HG03280 (cell line): ENCODE measurements at regions not wholly inside any gene's neighbourhood (a gene's known extent, or its start where the extent isn't known, plus 50 kb on each side); places are given as distances from the start of the nearest gene placed in this dataset.

Source experiments
- ATAC-seq: cut with Tn5 transposase; IDR thresholded peaks from one replicate; pipeline ENCODE4 v1.9.1; 2021; ENCODE audit warnings: mild to moderate bottlenecking, moderate library complexity; ENCODE audit not compliant: unreplicated experiment

GRCh38 chr13:74683411-74683810 lies 549.2 kb upstream of the KLF12 start:
- no peak for ATAC-seq

GRCh38 chr13:74682746-74683145 lies 548.5 kb upstream of the KLF12 start:
- no peak for ATAC-seq

GRCh38 chr13:74681891-74682290 lies 547.7 kb upstream of the KLF12 start:
- ATAC-seq, result no peak

DNA sequence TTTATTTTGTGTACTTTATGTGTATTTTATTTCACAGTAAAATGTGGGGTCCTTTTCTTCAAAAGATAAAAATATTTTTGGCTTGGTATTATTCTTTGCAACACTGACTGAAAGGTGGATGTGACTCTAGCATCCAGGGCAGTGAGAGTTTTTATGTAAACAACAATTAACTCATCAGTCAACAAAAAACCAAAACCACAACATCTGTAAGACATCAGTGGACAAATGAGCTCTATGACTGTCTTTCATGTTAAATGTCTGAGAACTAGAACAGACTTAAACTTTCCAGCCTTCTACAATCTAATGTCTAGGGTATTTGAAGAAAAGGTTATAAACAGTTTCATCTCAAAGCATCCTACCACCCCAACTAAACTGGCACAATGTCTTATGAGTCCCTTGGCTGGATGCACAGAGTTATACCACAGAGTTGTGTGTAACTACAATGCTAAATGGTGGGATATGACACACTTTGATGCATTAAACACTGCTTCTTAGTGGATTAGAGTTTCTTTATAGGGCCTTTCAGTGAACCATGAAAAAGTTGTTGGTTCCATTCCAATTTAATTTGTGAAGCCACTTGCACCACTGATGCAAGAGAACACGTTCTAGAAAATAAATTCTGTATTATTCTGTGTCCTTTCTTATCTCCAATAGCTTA lies 544.2 kb upstream of the KLF12 start:
- no peak for ATAC-seq

DNA sequence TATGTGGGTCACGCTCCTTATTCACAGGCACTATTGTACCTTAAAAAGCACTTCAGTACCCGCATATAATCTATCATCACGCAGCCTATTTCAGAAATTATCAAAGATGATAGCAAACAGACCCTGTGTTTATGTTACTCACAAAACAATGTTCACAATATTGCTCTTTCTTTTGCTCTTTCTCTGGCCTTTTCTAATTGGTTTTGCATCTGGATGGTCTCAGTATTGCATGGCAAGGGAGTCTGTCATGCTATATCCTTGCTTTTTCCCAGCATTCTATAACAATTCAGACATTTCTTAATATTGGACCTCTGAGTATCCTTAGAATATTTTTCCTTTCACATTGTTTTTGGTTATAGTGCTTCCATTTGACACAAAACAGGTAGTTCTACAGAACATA lies 541.8 kb upstream of the KLF12 start:
- ATAC-seq, result no peak

DNA sequence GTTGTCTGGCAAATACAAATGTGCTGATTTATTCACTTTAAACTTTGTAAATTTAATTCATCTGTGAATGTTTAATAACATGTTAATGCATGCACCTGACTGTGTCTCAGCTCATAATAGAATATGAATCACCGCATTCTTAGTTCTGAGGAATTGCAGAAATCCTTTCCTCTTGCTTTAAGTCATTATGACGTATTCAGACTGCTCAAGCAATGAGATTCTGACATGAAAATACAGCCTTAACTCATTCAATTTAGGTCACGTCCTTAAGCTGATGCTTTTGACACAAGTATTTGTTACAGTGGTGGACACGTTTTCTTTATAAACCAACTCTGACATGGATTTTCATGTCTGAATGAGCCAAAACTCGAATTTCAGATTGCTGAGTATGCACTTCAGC lies 541.0 kb upstream of the KLF12 start:
- ATAC-seq, result no peak

GRCh38 chr13:74674720-74675119 lies 540.5 kb upstream of the KLF12 start:
- ATAC-seq, result no peak

GRCh38 chr13:74669149-74669548 lies 534.9 kb upstream of the KLF12 start:
- ATAC-seq, result no peak

- ATAC-seq, result no peak
Measured at GRCh38 chr13:74667656-74668203, 533.5 kb upstream of the KLF12 start.

DNA sequence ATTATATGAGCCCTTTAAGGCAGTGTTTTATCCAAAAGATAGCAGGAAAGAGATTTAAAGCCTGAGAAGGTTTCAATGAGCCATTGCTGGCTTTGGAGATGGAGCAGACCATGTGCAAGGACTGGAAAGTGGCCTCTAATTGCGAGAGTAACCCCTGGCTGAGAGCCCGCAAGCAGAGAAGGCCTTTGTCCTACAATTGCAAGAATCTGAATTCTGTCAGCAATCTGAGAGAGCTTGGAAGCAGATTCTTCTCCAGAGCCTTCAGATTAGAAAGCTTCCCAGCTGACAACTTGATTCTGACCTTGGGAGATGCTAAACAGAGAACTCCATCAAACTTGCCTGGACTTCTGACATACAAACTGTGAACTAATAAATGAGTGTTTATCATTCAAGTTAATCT lies 528.7 kb upstream of the KLF12 start:
- no peak for ATAC-seq

GRCh38 chr13:74661851-74662250 lies 527.6 kb upstream of the KLF12 start:
- no peak for ATAC-seq

DNA sequence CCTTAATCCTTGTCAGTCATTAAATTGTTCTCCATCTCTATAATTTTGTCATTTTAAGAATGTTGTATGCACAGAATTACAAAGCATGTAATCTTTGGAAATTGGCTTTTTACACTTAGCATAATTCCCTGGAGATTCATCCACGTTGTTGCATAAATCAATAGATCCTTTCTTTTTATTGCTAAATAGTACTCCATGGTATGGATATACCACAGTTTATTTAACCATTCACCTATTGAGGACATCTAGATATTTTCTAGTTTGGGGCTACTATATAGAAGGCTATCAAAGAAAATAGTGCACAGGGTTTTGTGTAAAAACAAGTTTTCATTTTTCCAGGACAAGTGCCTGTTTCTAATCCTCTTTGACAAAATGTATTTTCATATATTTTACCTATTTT lies 523.6 kb upstream of the KLF12 start:
- no peak for ATAC-seq

DNA sequence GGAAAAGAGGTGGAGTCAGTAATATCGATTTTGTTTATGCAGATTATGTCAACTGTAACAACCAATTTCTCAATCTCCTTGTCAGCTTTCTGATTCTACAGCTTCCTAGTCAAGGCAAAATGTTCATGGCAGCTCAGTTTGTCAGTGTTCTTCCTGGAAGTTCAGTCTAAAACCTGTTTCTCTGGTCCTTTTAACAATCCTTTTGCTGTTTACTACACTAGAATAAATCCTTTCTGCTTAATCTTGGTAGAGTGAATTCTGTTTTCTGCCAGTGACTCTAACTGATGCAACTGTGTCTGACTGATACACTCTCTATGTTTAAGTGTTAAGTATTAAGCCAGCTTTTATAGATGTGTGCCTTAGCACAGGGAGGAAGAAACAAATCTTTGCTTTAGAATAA lies 516.9 kb upstream of the KLF12 start:
- ATAC-seq, result no peak

- no peak for ATAC-seq
Measured at GRCh38 chr13:74647991-74648390, 513.8 kb upstream of the KLF12 start.

DNA sequence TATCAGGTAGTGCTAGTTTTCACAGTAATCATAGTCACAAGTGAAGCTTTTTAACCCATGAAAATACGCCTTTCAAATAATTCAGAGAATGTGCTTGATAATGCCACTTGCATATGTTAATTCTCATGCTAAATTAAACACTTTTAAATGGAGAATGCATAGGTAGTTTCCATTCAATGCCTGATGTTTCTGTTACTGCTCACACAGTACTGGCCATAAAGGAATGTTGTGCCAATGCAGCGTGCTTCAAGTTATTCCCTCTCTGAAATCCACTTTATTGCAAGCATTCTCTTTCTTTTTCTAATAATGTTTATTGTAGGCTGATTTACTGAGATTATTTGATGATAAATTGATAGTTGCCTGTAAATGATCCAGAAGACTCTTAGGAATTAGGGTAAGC lies 513.0 kb upstream of the KLF12 start:
- no peak for ATAC-seq

DNA sequence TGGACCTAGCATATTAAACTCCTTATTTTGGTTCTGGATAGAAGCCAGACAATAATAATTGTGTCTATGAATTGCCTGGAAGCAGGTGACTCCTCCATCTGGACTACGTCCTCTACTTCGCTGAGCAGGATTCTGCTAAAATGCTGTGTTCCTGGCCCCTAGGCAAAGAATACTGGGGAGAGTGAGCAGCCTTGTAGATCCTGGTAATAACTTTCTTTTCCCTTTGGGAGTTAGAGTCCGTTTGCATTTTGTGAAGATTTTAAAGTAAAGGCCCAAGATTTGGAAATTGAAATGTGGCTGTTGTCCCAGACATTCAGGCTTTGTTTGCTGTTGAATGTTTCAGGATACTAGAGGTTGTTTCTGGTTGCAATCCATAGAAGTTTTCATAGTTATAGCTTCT lies 511.9 kb upstream of the KLF12 start:
- ATAC-seq, result no peak

DNA sequence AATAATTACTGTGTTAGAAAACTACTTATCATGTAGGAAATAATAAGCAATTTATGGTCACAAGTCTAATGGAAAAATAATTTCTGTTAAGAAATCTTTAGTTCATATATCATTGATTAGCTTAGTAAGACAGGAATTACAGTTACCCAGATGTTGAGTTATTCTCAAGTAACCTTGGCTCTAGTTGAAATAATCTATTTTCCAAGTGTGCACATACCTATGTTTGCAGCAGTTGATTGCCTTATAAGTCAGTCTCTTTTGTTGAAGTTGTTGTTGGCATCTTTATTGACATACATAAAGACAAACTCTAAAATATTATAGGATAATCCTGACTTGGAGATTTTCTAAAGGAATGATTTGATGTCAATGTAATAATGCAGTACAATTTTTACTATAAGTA lies 511.4 kb upstream of the KLF12 start:
- ATAC-seq, result no peak

GRCh38 chr13:74644229-74644628 lies 510.0 kb upstream of the KLF12 start:
- no peak for ATAC-seq

DNA sequence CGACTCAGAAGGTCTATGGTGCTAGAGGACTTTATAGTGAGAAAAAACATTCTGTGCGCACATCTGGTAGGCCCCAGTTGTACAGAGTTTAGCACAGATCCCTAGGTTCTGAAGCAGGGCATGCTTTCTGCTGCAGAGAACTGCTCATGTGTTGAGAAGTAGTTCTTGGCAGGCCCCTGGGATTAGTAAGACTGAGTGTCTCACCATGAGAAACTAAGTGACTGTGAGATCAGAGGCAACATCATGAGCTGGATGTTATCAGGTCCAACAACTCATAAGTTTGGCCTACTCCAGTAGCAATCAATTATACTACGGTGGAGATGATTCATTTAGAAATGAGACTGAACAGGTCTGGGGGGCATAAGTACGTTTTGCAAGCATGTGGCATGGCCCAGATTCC lies 507.4 kb upstream of the KLF12 start:
- ATAC-seq, result no peak

GRCh38 chr13:74633734-74634133 lies 499.5 kb upstream of the KLF12 start:
- ATAC-seq, result no peak

DNA sequence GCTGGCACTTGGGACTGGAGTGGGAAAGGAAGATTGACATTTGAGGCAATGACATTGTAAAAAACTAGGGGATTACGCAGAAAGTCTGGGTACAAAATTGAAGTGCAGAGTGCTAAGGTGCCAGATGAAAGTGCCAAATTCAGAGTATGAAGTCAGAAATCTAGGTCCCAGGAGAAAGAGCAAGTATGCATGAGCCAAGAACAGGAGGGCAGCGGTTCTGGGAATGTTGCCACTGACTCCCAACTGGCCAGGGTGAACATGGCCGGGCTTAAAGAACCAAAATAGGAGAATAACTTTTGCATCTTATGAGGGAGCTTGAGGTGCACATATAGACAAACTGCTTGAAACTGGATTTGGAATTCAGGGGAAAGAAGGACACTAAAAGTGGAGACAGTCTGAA lies 495.8 kb upstream of the KLF12 start:
- ATAC-seq, result no peak

DNA sequence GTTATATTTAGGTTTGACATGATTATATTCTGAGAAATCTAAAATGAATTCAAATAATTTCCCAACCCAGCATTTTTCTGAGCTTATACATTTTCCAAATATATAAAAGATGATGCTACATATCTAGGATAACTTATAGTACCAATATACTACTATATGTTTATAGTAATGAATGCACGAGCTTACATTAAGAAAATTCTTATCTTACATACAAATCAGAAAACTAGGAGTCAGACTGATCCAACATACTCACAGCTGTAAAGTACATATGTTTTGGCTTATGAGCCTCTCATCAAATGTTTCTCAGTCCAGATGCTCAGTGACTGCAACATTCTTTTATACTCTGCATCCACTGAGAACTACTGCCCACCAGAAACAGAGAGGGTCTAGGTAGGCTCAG lies 491.3 kb upstream of the KLF12 start:
- no peak for ATAC-seq

DNA sequence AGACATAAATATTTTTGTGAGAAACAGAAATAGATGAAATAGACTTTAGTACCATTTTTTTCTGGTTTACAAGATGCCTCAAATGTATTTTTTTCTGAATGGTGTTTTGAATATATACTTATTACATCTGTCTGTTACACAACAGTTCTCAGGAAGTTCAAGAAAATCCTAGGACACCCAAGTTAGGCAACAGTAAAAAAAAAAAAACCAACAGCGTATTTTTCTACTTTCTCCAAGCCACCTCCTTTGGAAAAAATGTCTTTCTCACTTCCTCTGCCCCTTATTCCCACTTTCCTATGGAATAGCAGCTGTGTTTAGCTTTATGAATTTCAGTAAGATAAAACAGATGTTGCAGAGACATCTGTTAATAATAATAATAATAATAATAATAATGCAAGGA lies 489.6 kb upstream of the KLF12 start:
- ATAC-seq, result no peak
